ENCODE measurements at regions not wholly inside any gene's neighbourhood (a gene's known extent, or its start where the extent isn't known, plus 50 kb on each side); places are given as distances from the start of the nearest gene placed in this dataset.

- TF ChIP-seq CTCF (conservative IDR thresholded peaks at IDR 0.05; ENCODE audit: low read depth, low read length) = no peak
- no peak overlapping the region for H3K4me3 ChIP-seq (ENCODE audit: low read depth, low read length)
- DNase-seq (ENCODE audit: low read depth) = peak; percentile 28
Measured at GRCh38 chr10:3848005-3848774, 63.2 kb upstream of the KLF6 start.

DNA sequence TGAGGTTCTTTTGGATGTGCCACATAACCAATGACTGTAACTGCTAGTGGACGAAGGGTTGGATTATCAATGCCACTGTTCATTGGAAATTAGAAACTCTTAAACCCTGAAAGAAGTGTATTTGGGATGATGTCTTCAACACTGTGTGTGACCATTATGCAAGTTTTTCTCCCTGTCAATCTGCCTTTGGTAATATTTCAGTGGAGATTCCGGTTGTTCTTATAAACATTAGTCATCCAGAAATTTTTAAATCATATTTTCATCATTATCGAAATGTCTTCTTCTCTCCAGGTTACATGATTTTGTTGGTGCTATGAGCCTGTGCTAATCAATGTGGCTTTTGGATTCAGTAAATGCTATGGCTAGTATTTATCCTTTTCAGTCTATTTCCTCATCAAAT, 61.7 kb upstream of the KLF6 start:
- H3K4me3 ChIP-seq (ENCODE audit: low read depth, low read length) = no peak overlapping the region
- DNase-seq (ENCODE audit: low read depth) = no peak
- no peak for TF ChIP-seq CTCF (conservative IDR thresholded peaks at IDR 0.05; ENCODE audit: low read depth, low read length)

DNA sequence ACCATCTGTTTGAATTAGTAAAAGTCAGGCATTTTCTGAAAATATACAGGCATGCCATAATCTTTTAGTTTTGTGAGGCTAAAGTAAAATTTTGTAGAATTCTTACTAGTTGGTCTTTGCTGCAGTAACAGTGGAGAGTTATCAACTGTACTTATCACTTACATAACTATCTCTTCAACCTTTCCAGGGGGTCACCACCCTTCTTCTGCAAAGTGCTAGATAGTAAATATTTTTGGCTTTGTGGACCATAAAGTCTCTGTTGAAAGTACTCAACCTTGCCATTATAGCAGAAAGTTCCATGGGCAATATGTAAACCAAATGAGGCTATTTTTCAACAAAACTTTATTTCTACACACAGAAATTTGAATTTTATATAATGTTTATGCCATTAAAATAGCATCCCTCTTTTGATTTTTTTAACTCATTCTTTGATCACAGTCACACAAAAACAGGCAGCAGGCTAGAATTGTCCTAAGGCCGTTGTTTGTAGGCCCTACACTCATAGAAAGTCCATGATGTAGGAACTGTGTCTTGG, 59.5 kb upstream of the KLF6 start:
- DNase-seq (ENCODE audit: low read depth) = no peak
- TF ChIP-seq CTCF (conservative IDR thresholded peaks at IDR 0.05; ENCODE audit: low read depth, low read length) = no peak
- H3K4me3 ChIP-seq (ENCODE audit: low read depth, low read length) = no peak overlapping the region

DNA sequence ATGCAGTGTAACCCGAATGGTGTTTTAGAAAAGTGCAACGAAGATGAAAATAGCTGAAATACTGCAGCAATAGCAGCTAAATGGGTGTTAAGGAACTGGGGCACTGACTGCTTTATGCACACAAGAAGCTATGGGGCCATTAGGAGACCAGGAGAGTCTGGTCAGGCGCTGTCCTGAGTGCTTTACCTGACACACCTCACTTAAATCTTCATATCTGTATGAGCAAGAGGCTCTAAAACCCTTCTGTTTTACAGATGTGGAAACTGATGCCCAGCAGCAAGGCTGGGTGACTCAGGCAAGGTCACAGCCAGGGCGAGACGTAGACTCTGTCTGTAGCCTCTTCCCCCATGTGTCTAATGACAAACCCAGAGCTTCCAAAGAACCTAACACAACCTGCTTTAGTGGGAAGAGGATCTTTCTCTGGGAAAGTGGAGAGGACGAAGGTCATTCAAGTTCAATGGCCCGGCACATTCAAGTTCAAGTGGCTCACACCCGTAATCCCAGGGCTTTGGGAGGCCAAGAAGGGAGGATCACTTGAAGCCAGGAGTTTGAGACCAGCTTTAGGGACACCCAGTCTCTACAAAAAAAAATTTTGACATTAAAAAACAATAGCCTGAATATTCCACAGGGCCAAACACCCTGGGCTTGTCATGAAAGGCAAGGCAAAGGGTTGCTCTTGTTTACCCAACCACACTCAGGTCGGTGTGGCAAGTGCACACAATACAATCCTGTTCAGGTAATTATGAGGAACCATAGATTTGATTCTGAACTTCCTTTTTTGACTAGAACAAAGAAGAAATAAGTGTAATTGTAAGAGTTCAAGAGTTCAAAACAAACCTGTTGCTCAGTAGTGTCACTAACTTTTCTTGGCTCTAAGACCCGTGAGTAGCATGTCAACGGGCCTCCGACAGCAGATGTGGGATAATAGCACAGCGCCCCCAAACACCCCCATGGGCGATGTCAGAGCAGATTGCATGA, 53.7 kb upstream of the KLF6 start:
- DNase-seq (ENCODE audit: low read depth) = no peak
- no peak overlapping the region for H3K4me3 ChIP-seq (ENCODE audit: low read depth, low read length)
- no peak for TF ChIP-seq CTCF (conservative IDR thresholded peaks at IDR 0.05; ENCODE audit: low read depth, low read length)

DNA sequence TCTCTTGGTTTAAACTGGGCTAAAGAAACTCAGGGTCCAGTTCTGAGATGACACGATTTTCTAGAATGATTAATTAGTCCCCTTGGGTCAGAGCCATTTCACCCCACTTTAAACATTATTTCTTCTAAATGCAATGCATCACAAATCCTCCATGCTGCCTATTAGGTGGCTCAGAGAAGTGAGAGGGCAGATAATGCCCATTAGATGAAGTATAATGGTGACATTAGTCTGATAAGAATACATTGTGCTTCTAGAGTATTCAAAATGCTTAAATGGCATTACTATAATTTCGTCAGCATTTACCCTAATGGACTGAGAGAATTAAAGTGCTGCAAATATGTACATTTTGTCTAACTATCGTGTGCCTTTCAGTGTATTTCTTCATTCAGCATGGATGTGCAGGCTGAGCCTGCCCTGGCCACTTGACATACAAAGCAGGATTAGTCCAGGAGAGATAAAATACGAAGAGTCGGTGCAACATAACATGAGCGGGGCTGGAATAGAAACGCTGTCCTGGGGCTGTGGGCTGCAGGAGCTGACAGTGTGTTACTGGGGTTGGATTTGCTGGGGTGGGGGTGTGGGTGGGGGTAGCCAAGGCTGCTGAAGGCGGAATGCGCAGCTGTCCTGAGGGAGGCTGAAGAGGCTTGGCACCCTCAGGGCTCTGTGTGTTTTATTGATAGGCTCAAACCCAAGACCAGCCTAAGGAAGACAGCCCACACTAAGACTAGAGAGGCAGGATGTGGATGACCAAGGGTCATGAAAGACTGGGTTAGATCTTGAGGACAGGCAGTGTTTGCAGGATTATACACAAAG, 52.8 kb upstream of the KLF6 start:
- H3K4me3 ChIP-seq (ENCODE audit: low read depth, low read length) = no peak overlapping the region
- no peak for DNase-seq (ENCODE audit: low read depth)
- no peak for TF ChIP-seq CTCF (conservative IDR thresholded peaks at IDR 0.05; ENCODE audit: low read depth, low read length)

GRCh38 chr10:3836222-3836820, 51.3 kb upstream of the KLF6 start:
- no peak for TF ChIP-seq CTCF (conservative IDR thresholded peaks at IDR 0.05; ENCODE audit: low read depth, low read length)
- H3K4me3 ChIP-seq (ENCODE audit: low read depth, low read length) = no peak overlapping the region
- no peak for DNase-seq (ENCODE audit: low read depth)
